SK-N-SH treated with all-trans-retinoic acid at 6 μM for 48 hours (cell line): ENCODE measurements at regions not wholly inside any gene's neighbourhood (a gene's known extent, or its start where the extent isn't known, plus 50 kb on each side); places are given as distances from the start of the nearest gene placed in this dataset.

Experiments used
- ATAC-seq: fragments of 200-7000 bp; cut with Tn5 transposase; 3 replicates; pipeline ENCODE4 v1.9.1; 2020; ENCODE audit warnings: mild to moderate bottlenecking, moderate library complexity
- ARNTL ChIP-seq: fragments of 450-650 bp; formaldehyde crosslinking; IDR thresholded peaks from 2 replicates; pipeline ENCODE4 v1.5.0; 2020; ENCODE audit warnings: low read depth, mild to moderate bottlenecking, moderate library complexity, borderline replicate concordance
- BACH2 ChIP-seq: fragments of 250-450 bp; sonication (Bioruptor Pico); IDR thresholded peaks from 2 replicates; pipeline ENCODE4 v1.9.0; 2021; ENCODE audit warnings: mild to moderate bottlenecking, borderline replicate concordance
- CREB5 ChIP-seq: fragments of 250-450 bp; sonication (Bioruptor Pico); IDR thresholded peaks from 2 replicates; pipeline ENCODE4 v1.5.1; 2020; ENCODE audit warnings: low read depth, mild to moderate bottlenecking, moderate library complexity
- CSDC2 ChIP-seq: fragments of 250-450 bp; sonication (Bioruptor Pico); IDR thresholded peaks from 2 replicates; pipeline ENCODE4 v1.5.0; 2020; ENCODE audit warnings: mild to moderate bottlenecking, moderate library complexity
- CSRNP3 ChIP-seq: fragments of 250-450 bp; sonication (Bioruptor Pico); IDR thresholded peaks from 2 replicates; pipeline ENCODE4 v1.5.1; 2021; ENCODE audit warnings: mild to moderate bottlenecking, moderate library complexity
- ESRRG ChIP-seq: fragments of 250-450 bp; sonication (Bioruptor Pico); IDR thresholded peaks from 2 replicates; pipeline ENCODE4 v1.6.1; 2021; ENCODE audit warnings: mild to moderate bottlenecking
- GLIS3 ChIP-seq: fragments of 250-450 bp; sonication (Bioruptor Pico); IDR thresholded peaks from 2 replicates; pipeline ENCODE4 v1.5.0; 2020; ENCODE audit warnings: mild to moderate bottlenecking, moderate library complexity
- ISL1 ChIP-seq: fragments of 250-450 bp; sonication (Bioruptor Pico); IDR thresholded peaks from 2 replicates; pipeline ENCODE4 v2.1.2; 2022; ENCODE audit warnings: mild to moderate bottlenecking, moderate library complexity
- OSR1 ChIP-seq: fragments of 250-450 bp; sonication (Bioruptor Pico); IDR thresholded peaks from 2 replicates; pipeline ENCODE4 v1.8.0; 2022; ENCODE audit warnings: moderate library complexity, mild to moderate bottlenecking, inconsistent platforms
- PATZ1 ChIP-seq: fragments of 250-450 bp; sonication (Bioruptor Pico); IDR thresholded peaks from 2 replicates; pipeline ENCODE4 v1.8.0; 2020; ENCODE audit warnings: mild to moderate bottlenecking, moderate library complexity, borderline replicate concordance
- POU6F1 ChIP-seq: fragments of 250-450 bp; sonication (Bioruptor Pico); IDR thresholded peaks from 2 replicates; pipeline ENCODE4 v1.8.0; 2021; ENCODE audit warnings: low read depth, mild to moderate bottlenecking, moderate library complexity, borderline replicate concordance
- PPARA ChIP-seq: fragments of 250-450 bp; sonication (Bioruptor Pico); IDR thresholded peaks from 2 replicates; pipeline ENCODE4 v1.5.0; 2020; ENCODE audit warnings: mild to moderate bottlenecking, borderline replicate concordance
- RARB ChIP-seq: fragments of 250-450 bp; sonication (Bioruptor Pico); IDR thresholded peaks from 2 replicates; pipeline ENCODE4 v1.8.0; 2021; ENCODE audit warnings: mild to moderate bottlenecking, moderate library complexity
- SNAI2 ChIP-seq: fragments of 250-450 bp; sonication (Bioruptor Pico); IDR thresholded peaks from 2 replicates; pipeline ENCODE4 v1.5.0; 2020; ENCODE audit warnings: mild to moderate bottlenecking, moderate library complexity
- TOX ChIP-seq: fragments of 250-450 bp; sonication (Bioruptor Pico); IDR thresholded peaks from 2 replicates; pipeline ENCODE4 v1.8.0; 2021; ENCODE audit warnings: mild to moderate bottlenecking, moderate library complexity, borderline replicate concordance
- TSHZ2 ChIP-seq: fragments of 250-450 bp; sonication (Bioruptor Pico); IDR thresholded peaks from 2 replicates; pipeline ENCODE4 v1.5.0; 2020; ENCODE audit warnings: mild to moderate bottlenecking, moderate library complexity
- ZC3H10 ChIP-seq: fragments of 250-450 bp; sonication (Bioruptor Pico); IDR thresholded peaks from 2 replicates; pipeline ENCODE4 v1.5.1; 2021; ENCODE audit warnings: mild to moderate bottlenecking, moderate library complexity
- ZFP30 ChIP-seq: fragments of 450-650 bp; formaldehyde crosslinking; IDR thresholded peaks from 2 replicates; pipeline ENCODE4 v1.5.0; 2022; ENCODE audit warnings: mild to moderate bottlenecking, moderate library complexity
- ZNF565 ChIP-seq: fragments of 450-650 bp; formaldehyde crosslinking; conservative IDR thresholded peaks from 2 replicates; pipeline ENCODE4 v1.5.0; 2020; ENCODE audit warnings: low read depth, mild to moderate bottlenecking, moderate library complexity
- ZNF70 ChIP-seq: fragments of 450-650 bp; formaldehyde crosslinking; IDR thresholded peaks from 2 replicates; pipeline ENCODE4 v1.5.0; 2020; ENCODE audit warnings: mild to moderate bottlenecking, moderate library complexity
- ZNF8 ChIP-seq: fragments of 450-650 bp; formaldehyde crosslinking; IDR thresholded peaks from 2 replicates; pipeline ENCODE4 v1.5.0; 2020; ENCODE audit warnings: mild to moderate bottlenecking, moderate library complexity

GRCh38 chr12:128123096-128123495, 143.9 kb upstream of the TMEM132C start:
- ATAC-seq = no peak
- TF ChIP-seq CSRNP3 (CRISPR knock-in tag) = no peak
- TF ChIP-seq GLIS3 (CRISPR knock-in tag) = no peak
- TF ChIP-seq ZFP30 = no peak
- TF ChIP-seq RARB (CRISPR knock-in tag) = no peak
- TF ChIP-seq ARNTL (CRISPR knock-in tag) = no peak
- TF ChIP-seq ZNF565 (CRISPR knock-in tag) = no peak
- no peak for TF ChIP-seq PPARA (CRISPR knock-in tag)
- TF ChIP-seq OSR1 = no peak
- no peak for TF ChIP-seq PATZ1 (CRISPR knock-in tag)
- TF ChIP-seq CSDC2 (CRISPR knock-in tag) = no peak
- TF ChIP-seq POU6F1 = no peak
- TF ChIP-seq BACH2 (CRISPR knock-in tag) = no peak
- TF ChIP-seq ZNF8 (CRISPR knock-in tag) = no peak
- no peak for TF ChIP-seq ZNF70
- TF ChIP-seq ISL1 (CRISPR knock-in tag) = no peak
- no peak for TF ChIP-seq ESRRG (CRISPR knock-in tag)
- no peak for TF ChIP-seq TOX (CRISPR knock-in tag)

- TF ChIP-seq SNAI2 (CRISPR knock-in tag) = no peak
- TF ChIP-seq ISL1 (CRISPR knock-in tag) = no peak
- TF ChIP-seq TSHZ2 (CRISPR knock-in tag) = no peak
- TF ChIP-seq POU6F1 = no peak
- TF ChIP-seq PPARA (CRISPR knock-in tag) = no peak
- no peak for TF ChIP-seq RARB (CRISPR knock-in tag)
- TF ChIP-seq ARNTL (CRISPR knock-in tag) = no peak
- TF ChIP-seq GLIS3 (CRISPR knock-in tag) = no peak
- TF ChIP-seq CREB5 = no peak
- no peak for TF ChIP-seq PATZ1 (CRISPR knock-in tag)
- no peak for TF ChIP-seq ZNF8 (CRISPR knock-in tag)
- no peak for TF ChIP-seq ZC3H10 (CRISPR knock-in tag)
- no peak for TF ChIP-seq CSDC2 (CRISPR knock-in tag)
- ATAC-seq = no peak
These were observed 135.0 kb upstream of the TMEM132C start for GRCh38 chr12:128131955-128132354.
